Loucy (cell line): ENCODE measurements at regions not wholly inside any gene's neighbourhood (a gene's known extent, or its start where the extent isn't known, plus 50 kb on each side); places are given as distances from the start of the nearest gene placed in this dataset.

Experiments
- H2AFZ ChIP-seq: fragments of 200-600 bp; sonication (generic); 2 replicates; pipeline ENCODE4 v1.6.0; 2016; ENCODE audit warnings: antibody characterized with exemption, mild to moderate bottlenecking, low read length, moderate library complexity
- H3F3A ChIP-seq: fragments of 200-600 bp; 2 replicates; pipeline ENCODE4 v1.6.0; 2016; ENCODE audit warnings: antibody characterized with exemption, low read depth, mild to moderate bottlenecking
- H3K27me3 ChIP-seq: fragments of 200-600 bp; sonication (generic); 2 replicates; pipeline ENCODE4 v1.6.1; 2014; ENCODE audit warnings: low read length, mild to moderate bottlenecking; ENCODE audit not compliant: insufficient read depth, poor library complexity, severe bottlenecking
- H3K36me3 ChIP-seq: fragments of 200-600 bp; sonication (generic); 2 replicates; pipeline ENCODE4 v1.6.1; 2016; ENCODE audit warnings: low read length; ENCODE audit not compliant: insufficient read depth
- H3K4me1 ChIP-seq: fragments of 200-600 bp; sonication (generic); 2 replicates; pipeline ENCODE4 v1.5.1; 2014; ENCODE audit warnings: low read length, mild to moderate bottlenecking; ENCODE audit not compliant: insufficient read depth, poor library complexity, severe bottlenecking
- H3K4me2 ChIP-seq: fragments of 200-600 bp; sonication (generic); 2 replicates; pipeline ENCODE4 v1.6.0; 2014; ENCODE audit warnings: antibody characterized with exemption, low read length, low read depth, mild to moderate bottlenecking; ENCODE audit not compliant: poor library complexity, severe bottlenecking
- H3K4me3 ChIP-seq: fragments of 200-600 bp; sonication (generic); 2 replicates; pipeline ENCODE4 v1.5.1; 2014; ENCODE audit warnings: low read length, mild to moderate bottlenecking, mixed read lengths; ENCODE audit not compliant: poor library complexity, severe bottlenecking
- H3K79me2 ChIP-seq: fragments of 200-600 bp; sonication (generic); 2 replicates; pipeline ENCODE4 v1.6.1; 2014; ENCODE audit warnings: low read length; ENCODE audit not compliant: insufficient read depth
- H3K9ac ChIP-seq: fragments of 200-600 bp; sonication (generic); 2 replicates; pipeline ENCODE4 v1.6.0; 2014; ENCODE audit warnings: mild to moderate bottlenecking, low read depth, low read length, moderate library complexity; ENCODE audit not compliant: poor library complexity, severe bottlenecking
- H3K9me2 ChIP-seq: fragments of 200-600 bp; sonication (generic); replicated peaks from 2 replicates; pipeline ENCODE4 v1.6.1; 2016; ENCODE audit warnings: low read depth, low read length, mixed read lengths
- H3K9me3 ChIP-seq: fragments of 200-600 bp; sonication (generic); 2 replicates; pipeline ENCODE4 v1.6.1; 2014; ENCODE audit warnings: mild to moderate bottlenecking, antibody characterized with exemption, low read length, low read depth; ENCODE audit not compliant: insufficient read depth
- H4K20me1 ChIP-seq: fragments of 200-600 bp; sonication (generic); 2 replicates; pipeline ENCODE4 v1.6.0; 2014; ENCODE audit warnings: antibody characterized with exemption, low read length, mild to moderate bottlenecking; ENCODE audit not compliant: insufficient read depth, poor library complexity, severe bottlenecking
- CTCF ChIP-seq: fragments of 200-600 bp; sonication (generic); conservative IDR thresholded peaks from 2 replicates; pipeline ENCODE4 v1.5.1; 2014; ENCODE audit warnings: mild to moderate bottlenecking, antibody characterized with exemption, low read length
- EZH2phosphoT487 ChIP-seq: fragments of 200-600 bp; IDR thresholded peaks from 2 replicates; pipeline ENCODE4 v1.6.1; 2018; ENCODE audit warnings: antibody characterized with exemption, mild to moderate bottlenecking, moderate library complexity, borderline replicate concordance

DNA sequence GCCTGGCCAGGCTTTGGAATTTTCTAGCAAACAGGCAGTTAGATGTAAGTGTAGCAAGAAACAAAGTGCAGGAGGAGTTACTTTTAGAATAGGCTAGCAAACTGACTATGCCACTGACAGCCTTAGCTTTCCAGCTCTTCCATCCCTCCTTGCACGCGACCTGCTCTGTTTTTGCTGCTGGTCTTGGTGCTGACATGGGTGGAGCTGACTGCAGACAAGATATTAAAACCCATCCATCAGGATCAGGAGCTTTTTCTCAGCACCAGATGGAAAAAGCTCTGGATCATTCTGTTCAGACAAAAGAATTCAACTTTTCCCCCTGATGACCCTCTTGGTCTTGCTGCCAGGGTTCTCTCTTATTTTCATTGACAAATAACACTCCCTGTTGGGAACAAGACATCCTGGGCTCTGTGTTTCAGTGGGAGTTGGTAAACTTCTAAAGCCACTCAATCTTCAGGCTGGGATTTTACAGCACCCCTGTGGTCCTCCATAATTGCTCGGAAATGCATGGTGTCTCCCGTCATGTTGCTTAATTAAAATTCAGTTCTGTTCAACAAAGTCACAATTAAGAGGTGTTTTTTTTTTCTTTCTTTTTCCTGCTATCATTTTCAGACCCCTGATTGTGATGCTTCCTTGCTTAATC, 240.0 kb upstream of the LARGE1 start:
- H3K4me2 ChIP-seq, result no peak overlapping the region
- no peak for TF ChIP-seq EZH2phosphoT487
- TF ChIP-seq CTCF, result no peak
- no peak overlapping the region for H2AFZ ChIP-seq
- no peaks in the 10 kb centered on the region for H3K79me2 ChIP-seq
- no peaks in the 10 kb centered on the region for H3K4me1 ChIP-seq
- no peaks in the 10 kb centered on the region for H4K20me1 ChIP-seq
- H3K9ac ChIP-seq, result no peak overlapping the region
- H3K9me3 ChIP-seq, result no peaks in the 10 kb centered on the region
- H3K4me3 ChIP-seq, result no peak overlapping the region
- H3K36me3 ChIP-seq, result no peaks in the 10 kb centered on the region
- no peaks in the 10 kb centered on the region for H3F3A ChIP-seq
- no peaks in the 10 kb centered on the region for H3K27me3 ChIP-seq
- H3K9me2 ChIP-seq, result no peaks in the 10 kb centered on the region

DNA sequence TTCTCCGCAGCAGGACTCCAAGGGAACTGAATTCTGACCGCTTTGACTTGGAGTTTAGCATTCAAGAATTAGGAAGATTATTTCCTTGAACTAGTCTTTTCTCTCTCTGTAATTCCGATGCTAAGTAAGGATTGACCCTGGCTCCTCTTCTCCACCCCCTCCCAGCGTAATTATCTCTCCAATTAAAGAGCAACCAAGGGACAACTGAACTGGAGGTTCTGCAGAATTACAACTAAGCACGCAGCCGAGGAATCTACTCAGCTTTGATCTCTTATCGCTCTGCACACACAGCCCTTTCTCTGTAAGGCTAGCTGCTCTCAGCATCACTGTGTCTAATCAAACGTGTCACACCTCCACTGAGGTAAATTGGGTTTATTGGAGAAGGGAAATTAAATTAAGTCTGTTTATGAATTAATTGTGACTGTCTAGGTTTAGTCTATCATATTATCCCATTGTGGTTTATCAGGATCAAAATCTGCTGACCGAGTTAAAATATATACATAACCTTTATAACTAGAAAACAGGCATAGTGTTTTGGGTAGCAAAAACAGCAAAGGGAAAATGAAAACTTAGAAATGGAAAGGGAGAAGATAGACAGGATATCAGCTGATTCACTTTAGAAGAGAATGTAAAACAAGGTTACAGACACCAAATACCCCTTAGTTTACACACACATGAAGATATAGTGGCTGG, 241.3 kb upstream of the LARGE1 start:
- H3K9ac ChIP-seq, result no peak overlapping the region
- no peak overlapping the region for H3K4me3 ChIP-seq
- H3K27me3 ChIP-seq, result no peaks in the 10 kb centered on the region
- H2AFZ ChIP-seq, result no peak overlapping the region
- no peaks in the 10 kb centered on the region for H3K79me2 ChIP-seq
- H3K36me3 ChIP-seq, result no peaks in the 10 kb centered on the region
- H3K9me3 ChIP-seq, result no peaks in the 10 kb centered on the region; the same call in 1 of the 2 replicates
- H3K4me1 ChIP-seq, result no peaks in the 10 kb centered on the region
- no peaks in the 10 kb centered on the region for H3K9me2 ChIP-seq
- H3K4me2 ChIP-seq, result no peak overlapping the region
- no peaks in the 10 kb centered on the region for H3F3A ChIP-seq
- H4K20me1 ChIP-seq, result no peaks in the 10 kb centered on the region
- TF ChIP-seq EZH2phosphoT487 (no peak), CTCF (no peak)

- Histone ChIP-seq H4K20me1 (no peaks in the 10 kb centered on the region), H3K4me3 (no peak overlapping the region), H3F3A (no peaks in the 10 kb centered on the region), H2AFZ (no peak overlapping the region), H3K4me2 (no peak overlapping the region), H3K4me1 (no peaks in the 10 kb centered on the region), H3K9me3 (peaks cover 6% of the 10 kb centered on the region; the same call in 1 of the 2 replicates), H3K9ac (no peak overlapping the region), H3K36me3 (no peaks in the 10 kb centered on the region), H3K79me2 (no peaks in the 10 kb centered on the region), H3K27me3 (no peaks in the 10 kb centered on the region), H3K9me2 (no peaks in the 10 kb centered on the region)
- TF ChIP-seq EZH2phosphoT487 (no peak), CTCF (no peak)
Observed at GRCh38 chr22:34198976-34199375, 278.7 kb upstream of the LARGE1 start.
